Natural killer cell (primary cell): ENCODE measurements at regions not wholly inside any gene's neighbourhood (a gene's known extent, or its start where the extent isn't known, plus 50 kb on each side); places are given as distances from the start of the nearest gene placed in this dataset.

ENCODE experiments used
- ATAC-seq, 3 donors: fragments of 150-1000 bp in 2 of 3; fragments of 200-7000 bp in 1 of 3; cut with Tn5 transposase; 1 replicate in 1 of 3; 2 replicates in 2 of 3; pipeline ENCODE4 v1.10.0; 2021; ENCODE audit warnings: mild to moderate bottlenecking in 2 of 3, moderate library complexity in 2 of 3
- DNase-seq, 2 donors: peaks; one replicate each; pipeline versions ENCODE4 v3.0.0 to v3.0.0-alpha.2; 2013 to 2021; ENCODE audit warnings: mixed read lengths in 1 of 2
- H3K27ac ChIP-seq: one replicate; pipeline ENCODE4 v1.5.1; 2013; ENCODE audit warnings: mild to moderate bottlenecking, low read length
- H3K27me3 ChIP-seq: one replicate; pipeline ENCODE4 v1.6.1; 2013; ENCODE audit warnings: low read length; ENCODE audit not compliant: control insufficient read depth, insufficient read depth
- H3K36me3 ChIP-seq: one replicate; pipeline ENCODE4 v1.6.1; 2013; ENCODE audit warnings: low read length; ENCODE audit not compliant: control insufficient read depth, insufficient read depth
- H3K4me1 ChIP-seq: one replicate; pipeline ENCODE4 v1.6.1; 2013; ENCODE audit warnings: low read length; ENCODE audit not compliant: control insufficient read depth, insufficient read depth
- H3K4me3 ChIP-seq: one replicate; pipeline ENCODE4 v1.5.1; 2013; ENCODE audit warnings: low read length
- H3K9me3 ChIP-seq: one replicate; pipeline ENCODE4 v1.6.1; 2013; ENCODE audit warnings: low read length; ENCODE audit not compliant: control insufficient read depth, insufficient read depth
- H3K27ac Mint-ChIP-seq, 2 donors: one replicate each; pipeline ENCODE4 v1.8.0; 2022; ENCODE audit warnings: mild to moderate bottlenecking in 2 of 2, mixed read lengths in 2 of 2, moderate library complexity in 1 of 2
- H3K27me3 Mint-ChIP-seq, 2 donors: one replicate each; pipeline ENCODE4 v1.8.0; 2022; ENCODE audit warnings: low read depth in 2 of 2, mixed read lengths in 2 of 2
- H3K36me3 Mint-ChIP-seq: one replicate; pipeline ENCODE4 v1.8.0; 2022; ENCODE audit warnings: mixed read lengths
- H3K4me1 Mint-ChIP-seq, 2 donors: one replicate each; pipeline ENCODE4 v1.8.0; 2022; ENCODE audit warnings: mixed read lengths in 2 of 2
- H3K4me3 Mint-ChIP-seq: one replicate; pipeline ENCODE4 v1.8.0; 2022; ENCODE audit warnings: mild to moderate bottlenecking, moderate library complexity, mixed read lengths
- H3K9me3 Mint-ChIP-seq, 2 donors: one replicate each; pipeline ENCODE4 v1.8.0; 2022; ENCODE audit warnings: mixed read lengths in 2 of 2
- CTCF ChIP-seq: fragments of 200-600 bp; IDR thresholded peaks from one replicate; pipeline ENCODE4 v1.8.0; 2022; ENCODE audit warnings: antibody characterized with exemption
- WGBS: methylation state at CpG from one replicate; pipeline ENCODE4 v1.1.7; 2013; ENCODE audit warnings: missing lambda C conversion rate; ENCODE audit not compliant: insufficient coverage; 5-methylcytosine and 5-hydroxymethylcytosine counted together
- intact Hi-C: fragments of 100-400 bp; cut with micrococcal nuclease; formaldehyde crosslinking; loops from one replicate; pipeline ENCODE4 v1.14.2; 2022

- ATAC-seq (no peak), DNase-seq (no peak)
- intact Hi-C loops = no loop called here
- H3K4me3 ChIP-seq = no peak overlapping the region
- H3K9me3 ChIP-seq = no peaks in the 10 kb centered on the region
- H3K9me3 Mint-ChIP-seq = no peaks in the 10 kb centered on the region
- 89% methylated on average over 7 of the region's 7 CpGs for WGBS
- H3K27me3 ChIP-seq = no peaks in the 10 kb centered on the region
- no peaks in the 10 kb centered on the region for H3K27me3 Mint-ChIP-seq
- no peak for TF ChIP-seq CTCF
- peak overlapping the region; percentile 93 to 95 for H3K27ac Mint-ChIP-seq
- peaks cover 17 to 27% of the 10 kb centered on the region in 2 donors for H3K4me1 Mint-ChIP-seq
- no peaks in the 10 kb centered on the region for H3K36me3 ChIP-seq
- peaks cover 42% of the 10 kb centered on the region for H3K4me1 ChIP-seq
- H3K4me3 Mint-ChIP-seq = no peak overlapping the region
- peak overlapping the region; percentile 84 for H3K27ac ChIP-seq
- H3K36me3 Mint-ChIP-seq = peaks cover 5% of the 10 kb centered on the region
Observed at GRCh38 chr20:47417245-47418068, 61.0 kb upstream of the ZMYND8 start.

GRCh38 chr20:47418069-47418757 is 61.7 kb upstream of the ZMYND8 start:
- peaks cover 5% of the 10 kb centered on the region for H3K36me3 Mint-ChIP-seq
- H3K27ac ChIP-seq = no peak overlapping the region
- H3K27me3 ChIP-seq = no peaks in the 10 kb centered on the region
- DNase-seq = no peak
- no peaks in the 10 kb centered on the region for H3K27me3 Mint-ChIP-seq
- no peak overlapping the region for H3K4me3 Mint-ChIP-seq
- H3K4me1 Mint-ChIP-seq = peaks cover 17 to 23% of the 10 kb centered on the region in 2 donors
- H3K4me3 ChIP-seq = no peak overlapping the region
- H3K9me3 ChIP-seq = no peaks in the 10 kb centered on the region
- no peaks in the 10 kb centered on the region for H3K9me3 Mint-ChIP-seq
- 98% methylated on average over 5 of the region's 7 CpGs for WGBS
- no peaks in the 10 kb centered on the region for H3K36me3 ChIP-seq
- peaks cover 38% of the 10 kb centered on the region for H3K4me1 ChIP-seq
- ATAC-seq = no peak
- H3K27ac Mint-ChIP-seq = peak overlapping the region in 1 of 2 donors; percentile 93
- intact Hi-C loops = no loop called here
- no peak for TF ChIP-seq CTCF

DNA sequence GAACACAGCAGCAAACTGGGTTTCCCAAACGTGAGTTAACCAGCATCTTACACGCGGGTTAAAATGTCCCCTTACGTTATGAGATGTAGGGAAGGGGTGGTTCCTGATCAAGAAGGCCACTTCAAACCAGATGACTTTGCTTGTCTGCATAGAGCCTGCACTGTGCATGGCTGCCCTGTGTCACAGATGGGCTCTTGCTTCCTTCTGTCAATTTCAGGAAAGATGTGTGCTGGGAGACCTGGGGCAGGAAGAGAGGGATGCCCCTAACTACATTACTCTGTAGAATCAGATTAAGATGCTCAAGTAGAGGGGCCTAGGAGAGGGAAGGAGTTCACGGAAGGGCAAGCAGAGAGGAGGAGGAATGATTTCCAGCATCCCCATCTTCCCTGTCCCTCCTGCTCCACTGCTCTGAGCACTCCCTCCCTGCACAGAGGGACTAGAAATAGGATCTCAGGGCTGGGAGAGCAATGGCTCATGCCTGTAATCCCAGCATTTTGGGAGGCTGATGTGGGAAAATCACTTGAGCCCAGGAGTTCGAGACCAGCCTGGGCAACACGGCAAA is 63.5 kb upstream of the ZMYND8 start:
- intact Hi-C loops = no loop called here
- Mint-ChIP-seq H3K27ac (no peak overlapping the region), H3K4me1 (peaks cover 14 to 21% of the 10 kb centered on the region in 2 donors), H3K27me3 (no peaks in the 10 kb centered on the region), H3K36me3 (peaks cover 4% of the 10 kb centered on the region), H3K9me3 (no peaks in the 10 kb centered on the region), H3K4me3 (no peak overlapping the region)
- H3K27me3 ChIP-seq = no peaks in the 10 kb centered on the region
- no peak overlapping the region for H3K27ac ChIP-seq
- no peak for TF ChIP-seq CTCF
- no peak overlapping the region for H3K4me3 ChIP-seq
- H3K4me1 ChIP-seq = peaks cover 21% of the 10 kb centered on the region
- ATAC-seq (no peak), DNase-seq (no peak)
- no peaks in the 10 kb centered on the region for H3K9me3 ChIP-seq
- 82% methylated on average over 6 of the region's 7 CpGs for WGBS
- no peaks in the 10 kb centered on the region for H3K36me3 ChIP-seq
